Uterus (tissue), 2 donors: ENCODE measurements at regions not wholly inside any gene's neighbourhood (a gene's known extent, or its start where the extent isn't known, plus 50 kb on each side); places are given as distances from the start of the nearest gene placed in this dataset.

Experiments used
- POLR2A ChIP-seq, 2 donors: fragments of 450-650 bp; IDR thresholded peaks; one replicate each; pipeline ENCODE4 v1.6.1; 2016; ENCODE audit warnings: antibody characterized with exemption in 2 of 2, mild to moderate bottlenecking in 1 of 2, moderate library complexity in 1 of 2
- TF ChIP-seq, protein P1 (sequence below), 4 experiments: fragments of 200-600 bp in 2 of 4; fragments of 450-650 bp in 2 of 4; sonication (generic) in 2 of 4; IDR thresholded peaks; one replicate each; pipeline ENCODE4 v1.5.1; 2016 to 2019; ENCODE audit warnings: antibody characterized with exemption in 4 of 4, mild to moderate bottlenecking in 2 of 4, moderate library complexity in 1 of 4

DNA sequence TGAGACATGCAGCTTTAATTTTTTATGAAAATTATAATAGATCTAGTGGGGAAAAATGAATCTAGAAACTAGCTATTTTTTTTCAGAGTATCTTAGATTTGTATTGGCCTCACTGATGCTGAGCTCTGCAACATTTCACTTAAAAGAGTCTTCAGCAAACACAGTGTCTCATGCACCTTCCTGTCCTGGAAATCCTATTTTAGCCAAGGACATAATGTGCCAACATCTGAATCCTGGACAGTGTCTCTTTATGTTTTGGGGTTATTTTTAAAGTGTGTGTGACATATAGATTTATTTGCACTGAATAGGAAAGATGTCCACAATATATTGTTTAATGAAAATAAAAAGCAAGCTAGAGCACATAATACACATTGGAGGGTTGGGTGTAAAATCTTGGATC, 199.1 kb upstream of the FMN2 start:
- no peak for TF ChIP-seq POLR2A (IDR thresholded peaks at IDR 0.05)
- TF ChIP-seq, protein P1, sequence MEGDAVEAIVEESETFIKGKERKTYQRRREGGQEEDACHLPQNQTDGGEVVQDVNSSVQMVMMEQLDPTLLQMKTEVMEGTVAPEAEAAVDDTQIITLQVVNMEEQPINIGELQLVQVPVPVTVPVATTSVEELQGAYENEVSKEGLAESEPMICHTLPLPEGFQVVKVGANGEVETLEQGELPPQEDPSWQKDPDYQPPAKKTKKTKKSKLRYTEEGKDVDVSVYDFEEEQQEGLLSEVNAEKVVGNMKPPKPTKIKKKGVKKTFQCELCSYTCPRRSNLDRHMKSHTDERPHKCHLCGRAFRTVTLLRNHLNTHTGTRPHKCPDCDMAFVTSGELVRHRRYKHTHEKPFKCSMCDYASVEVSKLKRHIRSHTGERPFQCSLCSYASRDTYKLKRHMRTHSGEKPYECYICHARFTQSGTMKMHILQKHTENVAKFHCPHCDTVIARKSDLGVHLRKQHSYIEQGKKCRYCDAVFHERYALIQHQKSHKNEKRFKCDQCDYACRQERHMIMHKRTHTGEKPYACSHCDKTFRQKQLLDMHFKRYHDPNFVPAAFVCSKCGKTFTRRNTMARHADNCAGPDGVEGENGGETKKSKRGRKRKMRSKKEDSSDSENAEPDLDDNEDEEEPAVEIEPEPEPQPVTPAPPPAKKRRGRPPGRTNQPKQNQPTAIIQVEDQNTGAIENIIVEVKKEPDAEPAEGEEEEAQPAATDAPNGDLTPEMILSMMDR (IDR thresholded peaks at IDR 0.05), result no peak
